GM19463 (cell line): ENCODE measurements at regions not wholly inside any gene's neighbourhood (a gene's known extent, or its start where the extent isn't known, plus 50 kb on each side); places are given as distances from the start of the nearest gene placed in this dataset.
"Not testable (repeated sequence)": the region's sequence is repeated elsewhere in the genome, so short reads cannot be mapped to it uniquely, and the experiment has no call there.

ENCODE experiments used
- ATAC-seq: cut with Tn5 transposase; IDR thresholded peaks from one replicate; pipeline ENCODE4 v1.9.1; 2021; ENCODE audit warnings: mild to moderate bottlenecking, moderate library complexity; ENCODE audit not compliant: unreplicated experiment

DNA sequence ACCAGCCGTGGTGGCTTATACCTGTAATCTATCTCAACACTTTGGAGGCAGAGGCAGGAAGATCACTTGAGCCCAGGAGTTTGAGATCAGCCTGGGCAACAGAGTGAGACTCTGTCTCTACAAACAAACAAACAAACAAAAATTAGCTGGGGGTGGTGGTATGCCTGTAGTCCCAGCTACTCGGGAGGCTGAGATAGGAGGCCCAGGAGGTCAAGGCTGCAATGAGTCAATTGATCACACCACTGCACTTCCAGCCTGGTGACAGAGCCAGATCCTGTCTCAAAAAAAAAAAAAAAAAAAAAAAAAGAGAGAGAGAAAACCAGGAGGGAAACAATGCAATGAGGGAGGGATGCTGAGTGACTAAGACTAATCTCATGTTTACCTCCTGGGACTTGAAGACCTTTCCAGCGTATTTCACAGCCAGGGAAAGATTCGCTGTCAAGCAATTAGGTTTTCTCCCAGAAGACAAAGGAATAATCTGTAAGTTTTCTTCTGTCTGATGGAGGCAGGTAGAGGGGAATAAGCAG lies 51.1 kb upstream of the MIER3 start:
- ATAC-seq = no peak

DNA sequence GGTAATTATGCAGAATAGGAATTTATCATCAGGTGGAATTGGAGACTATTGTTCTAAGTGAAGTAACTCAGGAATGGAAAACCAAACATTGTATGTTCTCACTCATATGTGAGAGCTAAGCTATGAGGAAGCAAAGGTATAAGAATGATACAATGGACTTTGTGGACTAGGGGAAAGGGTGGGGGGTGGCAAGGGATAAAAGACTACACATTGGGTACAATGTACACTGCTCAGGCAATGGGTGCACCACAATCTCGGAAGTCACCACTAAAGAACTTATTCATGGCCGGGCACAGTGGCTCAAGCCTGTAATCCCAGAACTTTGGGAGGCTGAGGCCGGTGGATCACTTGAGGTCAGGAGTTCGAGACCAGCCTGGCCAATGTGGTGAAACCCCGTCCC lies 51.6 kb upstream of the MIER3 start:
- ATAC-seq = not testable (repeated sequence)

DNA sequence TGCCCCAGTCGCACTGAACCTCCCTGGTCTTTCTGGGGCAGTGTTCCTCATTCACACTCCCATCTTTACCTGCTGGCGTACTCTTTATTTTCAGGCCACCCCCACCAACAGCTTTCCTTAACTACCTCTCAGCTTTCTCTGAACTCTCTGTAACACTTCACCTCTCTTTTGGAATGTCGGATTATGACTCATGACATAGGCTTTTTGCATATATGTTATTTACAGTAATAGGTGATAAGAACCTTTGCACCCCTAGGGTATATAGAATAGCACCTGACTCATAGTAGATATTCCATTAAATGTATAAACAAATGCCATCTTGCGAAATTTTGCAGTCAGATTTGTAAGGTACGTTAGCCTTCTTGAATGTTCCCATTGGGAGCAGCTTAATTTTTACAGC lies 52.9 kb upstream of the MIER3 start:
- ATAC-seq = no peak

DNA sequence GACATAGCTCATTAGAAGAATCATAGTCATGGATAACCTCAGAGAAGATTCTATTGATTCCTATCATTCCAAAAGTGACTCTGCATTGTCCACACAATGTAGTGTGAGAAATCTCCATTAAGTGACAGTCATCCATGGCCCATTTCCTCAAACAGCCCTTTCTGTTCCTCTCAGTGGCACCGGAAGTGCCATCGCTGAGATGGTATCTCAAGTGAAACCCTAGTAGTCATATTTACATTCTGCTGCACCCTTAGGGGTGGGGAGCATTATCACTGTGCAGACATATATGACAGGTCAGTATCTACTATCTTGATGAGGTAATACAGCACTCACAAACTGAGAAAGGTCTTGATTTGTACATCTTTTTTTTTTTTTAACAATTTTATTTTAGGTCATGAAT lies 55.4 kb upstream of the MIER3 start:
- peak; percentile 79 for ATAC-seq

DNA sequence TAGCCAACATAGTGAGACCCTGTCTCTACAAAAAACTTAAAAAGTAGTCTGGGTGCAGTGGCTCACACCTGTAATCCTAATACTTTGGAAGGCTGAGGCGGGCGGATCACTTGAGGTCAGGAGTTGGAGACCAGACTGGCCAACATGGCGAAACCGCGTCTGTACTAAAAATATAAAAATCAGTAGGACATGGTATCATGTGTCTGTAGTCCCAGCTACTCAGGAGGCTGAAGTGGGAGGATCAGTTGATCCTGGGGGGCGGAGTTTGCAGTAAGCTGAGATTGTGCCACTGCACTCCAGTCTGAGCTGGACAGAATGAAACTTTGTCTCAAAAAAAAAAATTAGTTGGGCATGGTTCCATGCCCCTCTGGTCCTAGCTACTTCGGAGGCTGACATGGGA lies 57.9 kb upstream of the MIER3 start:
- ATAC-seq = no peak

DNA sequence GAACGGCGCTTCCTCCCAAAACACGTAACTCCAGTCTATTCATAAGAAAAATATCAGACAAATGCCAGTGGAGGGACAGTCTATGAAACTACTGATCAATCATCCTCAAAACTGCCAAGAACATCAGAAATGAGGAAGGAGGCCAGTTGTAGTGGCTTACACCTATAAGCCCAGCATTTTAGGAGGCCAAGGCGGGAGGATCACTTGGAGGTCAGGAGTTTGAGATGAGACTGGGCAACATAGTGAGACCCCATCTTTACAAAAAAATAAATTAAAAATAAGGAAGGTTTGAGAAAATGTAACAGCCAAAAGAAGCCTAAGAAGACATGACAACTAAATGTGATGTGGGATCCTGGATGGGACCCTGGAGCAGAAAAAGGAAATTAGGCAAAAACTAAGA lies 58.9 kb upstream of the MIER3 start:
- no peak for ATAC-seq

DNA sequence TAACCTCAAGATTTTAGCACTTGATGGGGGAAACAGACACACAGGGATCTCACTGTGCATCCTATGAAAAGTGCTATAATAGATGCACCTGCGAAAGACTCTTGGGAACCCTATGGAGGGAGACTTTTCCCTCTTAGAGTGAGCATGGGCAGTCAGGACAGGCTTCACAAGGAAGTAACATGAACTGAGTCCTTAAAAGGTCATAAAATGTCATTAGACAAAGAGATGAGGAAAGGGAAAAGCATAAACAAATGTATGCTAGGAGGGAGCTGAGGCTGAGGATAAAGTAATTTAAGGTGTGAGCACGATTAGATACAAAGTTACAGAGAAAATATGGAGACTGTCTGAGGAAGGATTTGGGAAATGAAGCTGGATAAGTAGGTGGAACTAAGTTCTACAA lies 60.6 kb upstream of the MIER3 start:
- ATAC-seq = no peak

DNA sequence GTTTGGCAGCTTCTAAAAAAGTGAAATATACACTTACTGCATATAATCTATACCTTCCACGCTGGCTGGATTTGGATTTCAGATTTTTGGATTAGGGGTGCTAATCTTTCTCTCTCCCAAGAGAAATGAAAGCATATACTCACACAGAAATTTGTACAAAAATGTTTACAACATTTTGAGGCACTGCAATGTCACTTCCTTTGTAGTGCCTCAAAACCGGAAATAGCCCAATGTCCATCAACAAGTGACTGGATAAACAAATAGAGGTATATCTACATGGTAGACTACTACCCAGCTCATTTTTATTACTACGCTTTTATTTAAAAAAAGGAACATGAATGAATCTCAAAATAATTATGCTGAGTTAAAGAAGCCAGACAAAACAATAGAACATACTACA lies 74.0 kb upstream of the MIER3 start:
- ATAC-seq = no peak

DNA sequence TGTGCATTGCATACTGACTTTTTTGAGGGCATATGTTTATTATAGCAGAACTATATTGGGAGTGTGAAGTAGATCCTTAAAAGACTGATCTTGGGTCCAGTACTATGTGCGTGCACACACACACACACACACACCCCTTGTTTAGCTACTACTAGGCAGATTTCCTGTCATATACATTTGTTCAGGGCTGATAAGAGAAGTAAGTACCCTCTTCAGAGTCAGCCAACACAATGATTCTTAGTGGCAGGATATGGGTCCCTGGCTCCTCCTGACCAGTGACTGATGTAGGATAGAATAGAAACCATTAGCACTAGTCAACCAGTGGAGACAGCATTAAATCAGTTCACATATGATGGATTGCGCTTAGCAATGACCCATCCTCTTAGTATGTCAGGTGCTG lies 76.2 kb upstream of the MIER3 start:
- no peak for ATAC-seq

DNA sequence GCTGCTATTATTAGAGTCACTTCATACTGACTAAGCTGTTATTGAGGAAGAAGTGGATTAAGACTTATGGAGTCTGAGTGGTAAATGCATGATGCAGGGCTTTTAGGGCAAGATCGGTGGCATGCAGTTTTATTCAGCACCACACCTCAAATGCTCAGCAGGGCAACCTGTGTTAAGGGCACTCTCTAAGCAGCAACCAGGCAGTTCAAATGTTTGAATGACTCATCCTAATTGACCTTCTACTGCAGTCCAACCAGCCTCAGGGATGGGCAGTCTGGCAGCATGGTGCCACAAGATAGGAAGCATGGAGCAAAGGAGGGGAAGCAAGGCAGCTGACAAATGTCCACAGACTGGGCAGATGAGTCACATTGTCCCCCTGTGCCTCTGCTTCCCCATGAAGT lies 80.2 kb upstream of the MIER3 start:
- no peak for ATAC-seq

DNA sequence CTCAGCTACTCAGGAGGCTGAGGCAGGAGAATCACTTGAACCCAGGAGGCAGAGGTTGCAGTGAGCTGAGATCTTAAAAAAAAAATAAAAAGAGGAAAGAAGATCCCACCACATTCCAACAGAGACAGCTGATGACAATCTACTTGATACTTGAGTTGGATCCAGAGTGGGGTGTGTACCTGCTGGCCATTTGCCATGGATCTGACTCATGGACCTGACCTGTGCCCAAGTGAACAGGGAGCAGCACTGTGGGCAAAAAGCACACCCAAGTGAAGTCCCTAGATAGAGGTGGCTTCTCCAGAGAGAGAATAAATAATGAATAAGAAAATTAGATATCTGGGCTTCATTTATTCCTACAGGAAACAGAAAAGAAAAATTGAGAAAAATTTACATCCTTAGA lies 81.2 kb upstream of the MIER3 start:
- ATAC-seq = no peak

DNA sequence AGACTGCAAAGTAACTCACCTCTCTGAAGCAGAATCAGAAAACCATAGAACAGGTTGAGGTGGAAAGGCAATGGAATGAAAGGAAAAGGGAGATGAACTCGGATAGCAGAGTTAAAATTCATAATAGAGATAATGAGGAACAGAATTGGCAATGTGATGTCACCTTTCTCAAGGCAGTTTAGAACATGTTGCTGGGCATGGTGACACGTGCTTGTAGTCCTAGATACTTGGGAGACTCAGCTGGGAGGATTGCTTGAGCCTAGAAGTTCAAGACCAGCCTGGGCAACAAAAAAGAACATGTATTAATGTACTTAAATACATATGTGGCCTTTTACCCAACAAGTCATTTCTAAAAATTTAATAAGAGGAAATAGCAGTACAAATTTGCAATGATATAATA lies 81.6 kb upstream of the MIER3 start:
- no peak for ATAC-seq

DNA sequence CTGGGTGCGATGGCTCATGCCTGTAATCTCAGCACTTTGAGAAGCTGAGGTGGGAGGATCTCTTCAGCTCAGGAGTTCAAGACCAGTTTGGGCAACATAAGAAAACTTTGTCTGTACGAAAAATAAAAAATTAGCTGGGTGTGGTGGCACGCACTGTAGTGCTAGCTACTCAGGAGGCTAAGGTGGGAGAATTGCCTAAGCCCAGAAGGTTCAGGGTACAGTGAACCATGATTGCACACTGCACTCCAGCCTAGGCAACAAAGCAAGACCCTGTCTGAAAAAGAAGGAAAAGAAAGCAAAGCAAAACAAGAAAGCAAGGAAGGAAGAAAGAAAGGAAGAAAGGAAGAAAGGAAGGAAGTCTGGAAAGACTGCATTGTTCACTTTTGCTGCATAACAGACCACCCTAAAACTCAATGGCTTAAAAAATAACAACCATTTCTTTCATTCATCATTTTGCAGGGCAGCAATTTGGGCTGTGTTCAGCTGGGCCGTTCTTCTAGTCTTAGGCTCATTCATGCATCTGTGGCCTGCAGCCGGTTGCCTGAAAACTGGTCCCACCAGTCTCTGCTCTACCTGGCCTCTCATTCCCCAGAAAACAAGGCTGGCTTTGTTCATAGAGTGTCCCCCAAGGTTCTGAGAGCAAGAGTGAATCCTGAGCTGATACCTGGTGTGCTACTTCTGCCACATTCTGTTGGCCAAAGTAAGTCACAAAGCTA lies 82.4 kb upstream of the MIER3 start:
- no peak for ATAC-seq

DNA sequence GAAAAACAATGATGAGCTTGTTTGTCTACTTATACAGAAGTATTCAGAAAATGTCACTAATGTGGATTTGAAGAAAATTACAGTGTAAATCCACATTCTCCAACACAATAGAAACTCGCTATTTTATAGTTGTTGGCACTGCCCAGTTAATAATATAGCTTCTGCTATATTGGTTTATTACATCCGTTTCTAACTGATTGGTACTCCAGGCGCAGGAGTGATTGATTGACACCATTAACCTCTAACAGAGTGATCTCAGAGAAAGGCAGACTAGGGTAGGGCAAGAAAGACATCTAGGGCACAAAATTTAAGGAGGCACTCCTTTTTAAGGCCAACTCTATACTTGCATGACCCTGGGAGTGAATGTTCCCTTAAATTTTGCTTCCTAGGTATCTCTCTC lies 84.0 kb upstream of the MIER3 start:
- ATAC-seq = no peak

DNA sequence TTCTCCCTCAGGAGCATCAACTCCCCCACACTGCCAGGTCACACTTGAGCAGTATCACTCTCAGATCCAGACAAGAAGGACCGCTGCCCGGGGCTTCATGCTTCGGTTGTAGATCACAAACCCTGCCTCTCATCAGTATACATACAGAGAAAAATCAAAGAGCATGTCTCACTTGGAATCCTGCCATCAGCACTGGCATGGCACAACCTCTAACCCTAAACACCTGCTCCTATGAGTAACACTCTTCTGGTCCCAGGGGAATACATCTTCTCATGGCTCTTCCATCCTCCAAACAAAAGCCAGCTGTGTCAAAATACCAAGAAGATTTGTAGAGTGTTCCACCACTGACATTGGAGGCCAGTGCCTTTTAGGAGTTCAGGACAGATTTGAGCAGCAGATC lies 84.8 kb upstream of the MIER3 start:
- no peak for ATAC-seq

DNA sequence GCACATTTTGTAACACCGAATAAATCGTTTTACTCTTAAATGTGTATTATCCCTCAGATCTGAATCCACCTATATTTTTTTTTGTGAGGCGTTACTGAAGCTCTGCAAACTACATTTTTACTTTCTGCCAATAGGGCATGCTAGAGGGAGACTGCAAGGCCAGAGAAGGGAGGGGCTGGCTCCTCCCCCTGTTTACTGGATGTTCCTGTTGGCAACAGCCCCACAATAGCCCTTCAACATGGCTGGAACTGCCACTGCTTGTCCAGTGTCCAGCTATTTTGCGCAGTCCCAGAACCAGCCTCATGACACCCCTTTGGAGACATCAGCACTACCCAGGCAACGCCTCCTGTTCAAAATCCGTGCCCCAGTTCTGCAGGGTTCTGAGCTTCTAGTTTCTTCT lies 85.4 kb upstream of the MIER3 start:
- ATAC-seq = no peak

DNA sequence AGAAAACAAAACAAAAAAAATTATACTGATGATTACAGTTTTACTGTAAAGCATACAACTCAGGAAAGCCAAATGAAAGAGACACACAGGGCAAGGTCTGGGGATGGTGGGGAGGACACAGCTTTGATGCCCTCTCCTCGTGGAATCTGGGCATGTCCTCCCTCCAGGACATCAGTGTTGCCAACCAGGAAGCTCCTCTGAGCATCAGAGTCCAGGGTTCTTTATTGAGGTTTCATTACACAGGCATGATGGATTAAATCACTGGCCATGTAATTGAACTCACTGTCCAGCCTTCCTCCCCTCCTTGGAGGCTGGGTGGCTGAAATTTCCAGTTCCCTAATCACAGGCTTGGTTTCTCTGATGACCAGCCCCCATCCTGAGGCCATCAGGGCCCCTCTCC lies 89.6 kb upstream of the MIER3 start:
- no peak for ATAC-seq

DNA sequence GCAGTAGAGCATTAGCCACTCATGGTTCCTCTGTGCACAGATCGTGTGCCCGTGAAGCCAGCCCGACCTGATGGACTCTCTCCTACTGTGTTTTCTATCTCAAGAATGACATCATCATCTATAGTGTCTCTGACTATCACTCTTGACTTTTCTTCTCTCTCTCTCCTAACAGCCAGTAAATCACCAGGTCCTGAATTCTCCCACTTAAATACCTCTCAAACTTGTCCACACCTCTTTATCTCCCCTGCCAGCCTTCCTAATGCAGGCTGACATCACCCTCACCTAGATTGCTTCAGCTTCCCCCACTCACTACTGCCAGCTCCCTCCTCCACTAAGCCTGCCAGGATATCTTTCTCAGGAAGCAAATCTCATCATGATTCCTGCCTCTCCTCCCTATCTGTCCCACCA lies 90.6 kb upstream of the MIER3 start:
- no peak for ATAC-seq

DNA sequence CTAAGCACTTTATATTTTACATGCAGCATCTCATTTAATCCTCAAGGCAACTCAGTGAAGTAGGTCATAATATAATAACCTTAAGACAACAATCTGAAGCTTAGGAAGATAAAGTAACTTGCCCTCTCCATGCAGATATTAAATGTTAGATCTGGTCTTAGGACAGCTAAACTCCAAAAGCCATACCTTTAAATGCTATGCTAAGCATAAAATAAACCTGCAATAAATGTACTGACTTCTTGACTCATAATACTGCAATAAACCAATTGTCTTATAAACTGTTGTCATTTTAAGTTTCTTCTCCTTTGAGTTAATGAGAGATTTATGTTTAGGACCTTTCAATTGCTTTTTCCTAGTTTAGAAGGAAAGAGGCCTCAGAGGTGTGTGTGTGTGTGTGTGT lies 102.2 kb upstream of the MIER3 start:
- no peak for ATAC-seq

DNA sequence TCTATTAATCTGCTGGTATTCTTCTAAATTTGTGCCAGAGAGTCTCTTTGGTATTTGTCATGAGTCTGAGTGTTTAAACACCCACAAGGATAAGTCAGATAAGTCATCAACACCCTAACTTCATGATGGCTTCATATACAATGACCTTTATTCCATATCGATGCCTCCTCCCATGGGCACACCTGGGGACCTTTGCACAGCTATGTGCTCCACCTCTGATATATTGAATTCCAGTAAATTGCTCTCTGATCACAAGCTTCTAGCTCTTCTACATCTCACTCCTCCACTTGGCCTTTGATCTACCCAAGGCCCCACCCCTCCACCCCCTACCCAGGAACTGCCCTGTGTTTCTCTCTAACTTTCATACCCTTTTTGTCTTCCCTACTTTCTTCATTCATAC lies 102.7 kb upstream of the MIER3 start:
- ATAC-seq = no peak

DNA sequence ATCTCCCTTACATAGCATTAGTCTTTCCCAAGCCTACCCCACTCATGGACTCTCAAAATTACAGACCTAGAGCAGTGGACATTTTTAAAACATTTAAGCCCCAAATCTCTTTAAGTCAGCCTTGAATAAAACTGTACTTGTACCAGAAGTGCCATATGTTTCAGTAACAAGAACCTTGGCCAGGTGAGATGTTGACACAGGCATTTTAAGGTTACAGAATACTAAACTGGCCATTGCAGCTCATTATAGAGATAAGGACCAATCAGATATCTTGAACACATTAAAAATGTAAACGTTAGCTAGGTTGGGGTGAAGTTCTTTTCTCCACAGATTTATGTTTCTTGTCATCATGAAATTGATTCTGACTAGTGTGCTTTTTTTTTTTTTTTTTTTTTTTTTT lies 103.8 kb upstream of the MIER3 start:
- no peak for ATAC-seq

DNA sequence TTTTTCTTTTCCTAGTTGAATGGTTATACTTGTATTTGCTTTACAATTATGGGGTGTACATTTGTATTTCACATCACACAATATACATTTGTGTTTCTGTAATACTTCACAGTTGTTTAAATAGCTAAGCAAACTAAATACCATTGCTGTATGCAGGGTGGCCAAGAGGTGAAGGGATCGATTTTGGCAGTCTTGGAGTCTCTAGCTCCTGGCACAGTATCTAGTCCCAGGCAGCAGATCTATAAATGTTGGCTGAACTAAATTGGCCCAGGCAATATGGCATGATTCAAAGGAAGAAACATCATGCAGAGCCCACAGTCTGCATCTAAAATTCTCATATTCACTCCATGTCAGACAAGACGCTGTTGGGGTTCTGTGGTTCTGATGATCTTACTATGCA lies 110.1 kb upstream of the GPBP1 start:
- ATAC-seq = no peak

DNA sequence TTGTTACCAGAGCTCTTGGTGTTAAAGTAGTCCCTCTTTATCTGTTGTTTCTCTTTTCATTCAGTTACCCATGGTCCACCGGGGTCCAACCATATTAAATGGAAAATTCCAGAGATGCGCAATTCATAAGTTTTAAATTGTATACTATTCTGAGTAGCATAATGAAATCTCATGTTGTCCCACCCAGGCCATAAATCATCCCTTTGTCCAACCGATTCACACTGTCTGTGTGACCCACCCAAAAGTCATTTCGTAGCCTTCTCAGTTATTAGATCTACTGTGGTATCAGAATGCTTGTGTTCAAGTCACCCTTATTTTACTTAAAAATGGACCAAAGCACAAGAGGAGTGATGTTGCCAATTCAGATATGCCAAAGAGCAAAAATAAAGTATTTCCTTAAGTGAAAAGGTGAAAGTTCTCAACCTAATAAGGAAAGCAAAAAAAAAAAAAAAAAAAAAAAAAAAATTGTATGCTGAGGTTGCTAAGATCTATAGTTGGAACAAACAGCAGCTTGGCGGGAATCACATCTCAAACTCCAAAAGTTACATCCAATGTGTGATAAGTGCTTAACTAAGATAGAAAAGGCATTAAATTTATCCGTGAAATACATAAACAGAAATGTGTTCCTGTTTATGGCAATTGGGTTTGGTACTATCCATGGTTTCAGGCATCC lies 106.8 kb upstream of the GPBP1 start:
- no peak for ATAC-seq
